Cardiac fibroblast (primary cell): ENCODE measurements at regions not wholly inside any gene's neighbourhood (a gene's known extent, or its start where the extent isn't known, plus 50 kb on each side); places are given as distances from the start of the nearest gene placed in this dataset.

ENCODE experiments used
- DNase-seq, 2 donors: peaks; one replicate each; pipeline versions ENCODE4 v3.0.0 to v3.0.0-alpha.2; 2010; ENCODE audit warnings: low read depth in 2 of 2
- H3K4me3 ChIP-seq, 2 donors: replicated peaks in 1 of 2; 1 replicate in 1 of 2; 2 replicates in 1 of 2; pipeline ENCODE4 v1.5.1; 2011; ENCODE audit warnings: low read depth in 2 of 2, low read length in 2 of 2, mild to moderate bottlenecking in 2 of 2, moderate library complexity in 1 of 2
- TF ChIP-seq, protein P1 (sequence below): IDR thresholded peaks from one replicate; pipeline ENCODE4 v1.5.1; 2011; ENCODE audit warnings: low read depth, mild to moderate bottlenecking, low read length, inconsistent platforms

DNA sequence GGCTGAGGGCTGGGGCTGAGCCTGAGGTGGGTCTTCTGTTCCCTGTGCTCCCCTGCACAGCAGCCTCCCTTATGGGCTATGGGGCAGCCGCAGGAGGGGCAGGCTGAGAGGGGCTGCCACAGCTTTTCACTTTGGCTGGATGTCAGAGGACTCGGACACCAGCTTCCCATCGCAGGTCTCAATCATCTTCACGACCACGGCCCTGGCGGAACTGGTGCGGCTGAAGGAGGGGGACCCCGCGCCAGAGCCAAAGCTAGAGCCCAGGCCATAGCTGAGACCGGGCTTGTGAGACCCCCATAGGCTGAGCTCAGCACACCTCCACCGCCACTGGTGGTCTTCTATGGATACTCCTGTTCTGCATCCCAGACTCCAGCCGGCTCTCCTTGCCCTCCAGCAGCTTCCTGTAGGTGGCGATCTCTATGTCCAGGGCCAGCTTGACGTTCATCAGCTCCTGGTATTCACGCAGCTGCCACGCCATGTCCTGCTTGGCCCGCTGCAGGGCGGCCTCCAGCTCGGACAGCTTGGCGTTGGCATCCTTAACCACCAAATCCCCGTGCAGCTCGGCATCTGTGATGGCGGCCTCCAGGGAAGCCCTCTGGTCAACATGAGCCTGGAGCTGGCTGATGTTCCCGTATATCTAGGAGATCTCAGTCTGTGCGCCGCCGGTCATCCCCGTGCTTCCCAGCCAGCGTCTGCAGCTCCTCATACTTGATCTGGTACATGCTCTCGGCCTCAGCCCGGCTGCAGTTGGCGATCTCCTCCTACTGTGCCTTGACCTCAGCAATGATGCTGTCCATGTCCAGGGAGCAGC is 181.7 kb upstream of the SYNPR start:
- no peak for DNase-seq
- H3K4me3 ChIP-seq, result no peak overlapping the region
- TF ChIP-seq, protein P1, sequence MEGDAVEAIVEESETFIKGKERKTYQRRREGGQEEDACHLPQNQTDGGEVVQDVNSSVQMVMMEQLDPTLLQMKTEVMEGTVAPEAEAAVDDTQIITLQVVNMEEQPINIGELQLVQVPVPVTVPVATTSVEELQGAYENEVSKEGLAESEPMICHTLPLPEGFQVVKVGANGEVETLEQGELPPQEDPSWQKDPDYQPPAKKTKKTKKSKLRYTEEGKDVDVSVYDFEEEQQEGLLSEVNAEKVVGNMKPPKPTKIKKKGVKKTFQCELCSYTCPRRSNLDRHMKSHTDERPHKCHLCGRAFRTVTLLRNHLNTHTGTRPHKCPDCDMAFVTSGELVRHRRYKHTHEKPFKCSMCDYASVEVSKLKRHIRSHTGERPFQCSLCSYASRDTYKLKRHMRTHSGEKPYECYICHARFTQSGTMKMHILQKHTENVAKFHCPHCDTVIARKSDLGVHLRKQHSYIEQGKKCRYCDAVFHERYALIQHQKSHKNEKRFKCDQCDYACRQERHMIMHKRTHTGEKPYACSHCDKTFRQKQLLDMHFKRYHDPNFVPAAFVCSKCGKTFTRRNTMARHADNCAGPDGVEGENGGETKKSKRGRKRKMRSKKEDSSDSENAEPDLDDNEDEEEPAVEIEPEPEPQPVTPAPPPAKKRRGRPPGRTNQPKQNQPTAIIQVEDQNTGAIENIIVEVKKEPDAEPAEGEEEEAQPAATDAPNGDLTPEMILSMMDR, result no peak

DNA sequence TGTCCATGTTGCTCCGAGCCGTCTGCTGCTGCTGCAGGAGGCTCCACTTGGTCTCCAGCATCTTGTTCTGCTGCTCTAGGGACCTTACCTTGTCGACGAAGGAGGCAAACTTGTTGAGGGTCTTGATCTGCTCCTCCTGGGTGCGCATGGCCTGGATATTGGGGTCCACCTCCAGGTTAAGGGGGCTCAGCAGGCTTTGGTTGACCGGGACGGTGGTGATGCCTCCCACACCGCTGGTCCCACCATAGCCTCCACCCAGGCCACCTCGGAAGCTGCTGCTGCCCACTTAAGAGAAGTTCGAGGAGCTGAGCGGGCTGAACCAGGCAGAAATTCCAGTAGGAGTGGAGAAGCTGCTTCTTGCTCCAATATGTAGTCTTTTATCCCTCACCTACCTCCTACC is 180.7 kb upstream of the SYNPR start:
- TF ChIP-seq, protein P1, result no peak
- H3K4me3 ChIP-seq, result no peak overlapping the region
- no peak for DNase-seq

DNA sequence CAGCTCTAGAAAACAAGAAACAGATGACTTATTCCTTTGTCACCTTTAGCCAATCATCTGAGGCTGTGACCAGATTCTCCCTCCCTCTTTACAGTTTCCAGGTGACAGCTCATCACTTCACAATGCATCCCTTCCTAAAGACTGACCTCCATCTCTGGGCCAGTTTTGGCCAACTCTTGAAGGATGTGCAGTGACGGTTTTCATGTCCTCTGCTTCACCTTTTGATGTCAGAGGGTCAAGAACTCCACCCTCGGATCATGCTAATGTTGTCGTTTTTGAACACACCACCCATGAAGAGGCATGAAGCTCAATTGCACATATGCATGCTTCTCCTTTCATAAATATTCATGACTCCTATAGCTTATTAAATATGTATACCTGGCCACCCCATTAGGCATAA is 161.2 kb upstream of the SYNPR start:
- TF ChIP-seq, protein P1, result no peak
- H3K4me3 ChIP-seq, result no peak overlapping the region
- no peak for DNase-seq

DNA sequence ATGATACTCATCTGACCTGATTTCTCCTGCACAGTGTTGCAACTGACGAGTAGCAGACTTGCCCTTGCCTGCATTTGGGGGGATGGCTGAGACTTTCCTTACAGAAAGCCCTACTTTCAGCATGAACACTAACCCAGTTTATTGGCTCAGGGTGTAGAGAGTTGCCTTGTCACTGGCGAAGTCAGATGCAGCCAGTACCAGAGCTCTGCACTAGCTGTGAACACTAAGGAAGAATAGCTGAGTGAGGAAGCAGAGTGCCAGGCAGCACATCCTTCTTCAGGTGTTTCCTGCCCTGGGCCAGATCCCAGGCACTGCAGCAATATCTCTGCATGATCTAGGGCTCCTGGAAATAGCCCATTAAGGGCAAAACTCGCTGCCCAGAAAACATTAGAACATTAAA is 154.0 kb upstream of the SYNPR start:
- no peak overlapping the region for H3K4me3 ChIP-seq
- no peak for DNase-seq
- TF ChIP-seq, protein P1, result no peak

DNA sequence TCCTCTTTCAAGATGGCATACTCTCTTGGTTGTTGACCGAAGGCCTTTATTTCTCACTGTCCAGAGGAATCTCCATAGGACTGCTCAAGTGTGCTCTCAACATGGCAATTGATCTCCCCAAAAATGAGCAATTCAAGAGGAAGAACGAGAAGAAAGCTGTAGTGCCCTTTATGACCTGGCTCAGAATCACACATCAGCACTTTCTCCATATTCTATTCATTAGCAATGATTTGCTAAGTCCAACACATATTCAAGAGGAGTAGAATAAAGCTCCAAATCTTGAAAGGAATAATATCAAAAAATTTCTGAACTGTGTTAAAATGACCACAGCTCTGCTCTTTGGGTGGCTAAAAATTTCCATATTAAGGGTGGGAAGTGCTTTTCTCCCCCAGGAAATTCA is 151.6 kb upstream of the SYNPR start:
- DNase-seq, result no peak
- TF ChIP-seq, protein P1, result no peak

DNA sequence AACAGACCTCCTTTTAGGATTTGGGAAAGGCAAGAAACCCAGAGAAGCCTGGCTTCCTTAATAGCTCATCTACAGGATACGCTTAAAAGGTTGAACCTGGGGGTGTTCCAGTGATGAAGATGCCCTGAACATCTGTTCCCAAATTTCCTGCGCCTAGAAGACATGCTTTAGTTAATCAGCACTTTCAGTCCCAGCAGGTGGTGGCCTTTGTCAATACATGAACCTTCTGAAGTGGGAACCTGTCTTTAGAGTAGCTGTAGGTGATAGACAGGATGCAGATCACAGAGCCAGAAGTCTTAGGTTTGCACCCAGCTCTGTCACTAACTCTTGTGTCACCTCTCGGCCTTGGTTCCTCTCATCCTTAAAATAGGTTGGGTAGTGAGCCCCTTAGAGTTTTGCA is 149.7 kb upstream of the SYNPR start:
- no peak overlapping the region for H3K4me3 ChIP-seq
- TF ChIP-seq, protein P1, result no peak
- no peak for DNase-seq

More for the DNA sequence above, 151.6 kb upstream of the SYNPR start:
- H3K4me3 ChIP-seq, result no peak overlapping the region

DNA sequence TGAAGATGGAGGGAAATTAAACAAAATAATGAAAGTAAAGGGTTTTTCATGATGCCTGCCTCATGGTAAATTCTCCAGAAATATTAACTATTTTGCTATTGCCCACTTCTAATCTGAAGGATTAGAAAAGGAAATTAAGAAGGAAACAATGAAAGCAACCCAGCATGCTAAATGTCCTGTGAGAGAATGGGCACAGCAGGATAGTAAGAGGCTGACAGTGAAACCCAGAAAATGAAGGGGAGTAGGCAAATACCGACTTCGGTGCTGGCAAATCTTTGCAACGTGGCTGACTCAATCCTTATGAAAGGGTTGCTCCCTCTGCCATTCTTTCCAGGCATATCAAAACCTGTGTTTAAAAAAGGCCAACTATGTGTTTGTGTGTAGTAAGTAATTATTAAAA is 147.5 kb upstream of the SYNPR start:
- TF ChIP-seq, protein P1, result no peak
- no peak for DNase-seq
- no peak overlapping the region for H3K4me3 ChIP-seq
